HG03442 (cell line): ENCODE measurements at regions not wholly inside any gene's neighbourhood (a gene's known extent, or its start where the extent isn't known, plus 50 kb on each side); places are given as distances from the start of the nearest gene placed in this dataset.

Source experiments
- ATAC-seq: cut with Tn5 transposase; IDR thresholded peaks from one replicate; pipeline ENCODE4 v1.9.1; 2021; ENCODE audit warnings: mild to moderate bottlenecking, moderate library complexity; ENCODE audit not compliant: unreplicated experiment

DNA sequence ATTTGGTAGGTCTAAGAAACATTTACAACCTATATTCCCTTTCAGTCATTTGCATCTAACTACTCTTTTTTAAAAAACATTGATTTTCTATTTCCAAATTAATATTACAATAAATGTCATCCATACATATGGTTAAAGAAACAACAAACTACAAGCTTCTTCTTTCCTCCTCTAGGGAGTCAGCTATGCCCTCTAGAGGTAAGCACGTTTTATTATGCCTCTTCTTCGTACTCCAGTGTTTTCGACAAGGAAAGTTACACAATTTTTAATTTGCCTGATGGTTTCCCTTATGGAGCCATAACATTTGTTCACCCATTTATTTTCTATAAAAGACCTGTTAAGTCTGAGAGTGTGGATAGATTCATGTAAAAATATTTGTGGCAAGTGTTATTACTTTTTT lies 183.4 kb upstream of the CDH7 start:
- no peak for ATAC-seq

DNA sequence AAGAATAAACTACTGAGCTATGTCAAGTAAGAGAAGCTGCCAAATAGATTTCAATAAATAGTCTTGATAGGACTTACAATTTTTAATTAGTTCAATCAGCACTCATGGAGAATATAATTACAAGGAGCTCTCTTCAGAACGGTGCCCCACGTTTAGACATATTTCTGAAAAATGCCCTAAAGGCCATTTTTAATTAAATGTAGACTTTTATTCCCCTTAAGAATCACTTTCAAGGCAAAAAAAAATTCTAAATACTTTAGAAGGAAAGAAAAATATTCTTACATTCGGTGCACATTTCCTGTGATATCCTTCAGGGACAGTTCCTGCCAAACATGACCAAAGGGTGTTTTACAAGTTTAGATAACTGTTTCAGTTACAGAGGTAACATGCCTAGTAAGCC lies 202.5 kb upstream of the CDH7 start:
- no peak for ATAC-seq

DNA sequence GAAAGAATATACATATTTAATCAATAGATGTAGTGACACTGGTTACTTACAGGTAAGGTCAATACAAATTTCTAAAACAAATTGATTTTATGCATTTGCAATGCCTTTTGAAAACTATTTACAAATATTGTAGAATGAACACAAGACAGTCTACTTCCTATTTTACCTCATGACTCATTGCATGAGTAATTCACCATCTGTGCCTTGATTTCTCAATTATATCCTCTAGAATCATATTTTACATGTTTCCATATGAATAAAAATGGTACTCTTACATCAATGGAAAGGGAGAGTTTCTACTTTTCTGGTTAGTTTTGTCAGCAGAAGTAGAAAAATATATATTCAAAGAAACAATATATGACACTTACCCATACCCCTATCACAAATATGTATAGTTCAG lies 203.8 kb upstream of the CDH7 start:
- ATAC-seq = no peak

DNA sequence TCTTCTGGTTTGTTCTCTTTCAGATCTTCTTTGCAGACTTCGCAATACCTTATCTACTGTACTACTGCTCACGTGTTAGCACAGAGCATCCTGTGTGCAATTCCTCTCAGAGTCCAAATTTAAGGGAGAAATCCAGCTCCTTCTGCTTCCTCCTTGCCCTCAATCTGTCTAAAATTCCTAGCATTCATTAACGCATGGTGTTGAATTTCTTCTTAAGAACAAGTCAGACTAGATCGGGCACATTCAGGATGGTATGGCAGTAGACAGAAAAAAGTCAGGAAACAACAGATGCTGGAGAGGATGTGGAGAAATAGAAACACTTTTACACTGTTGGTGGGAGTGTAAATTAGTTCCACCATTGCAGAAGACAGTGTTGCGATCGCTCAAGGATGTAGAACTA lies 206.1 kb upstream of the CDH7 start:
- ATAC-seq = no peak

DNA sequence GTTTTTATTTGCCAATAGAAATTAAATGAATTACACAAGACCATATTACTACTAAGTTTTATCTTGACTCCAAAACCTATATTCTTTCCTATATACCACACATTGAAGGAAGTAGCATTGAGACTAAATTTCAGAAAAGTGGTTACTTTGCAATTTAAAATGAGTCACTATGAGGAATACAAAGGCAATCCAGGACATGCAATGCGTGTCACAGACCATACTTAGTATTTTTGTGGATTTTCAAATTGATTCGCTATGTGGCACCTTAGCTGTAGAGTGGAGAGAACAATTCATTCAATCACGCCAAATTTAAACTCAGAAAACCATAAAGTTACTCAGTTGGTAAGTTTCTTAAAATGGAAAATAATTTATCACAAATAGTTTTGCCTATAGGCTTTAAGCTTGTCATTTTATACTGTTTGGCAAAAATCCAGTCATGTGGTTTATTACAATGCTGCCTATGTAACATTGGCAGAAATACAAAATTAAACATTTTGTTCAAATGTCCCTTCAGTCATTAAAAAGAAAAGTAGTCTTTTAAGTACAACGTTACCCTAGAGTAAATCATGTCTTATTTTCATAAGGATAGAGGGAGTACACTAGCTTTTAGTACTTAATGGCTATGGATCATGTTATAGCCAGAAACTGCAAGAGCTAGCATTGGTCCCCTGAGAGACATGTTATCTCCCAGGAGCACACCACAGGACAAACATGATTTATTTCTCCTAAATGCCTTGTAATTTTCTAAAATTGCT lies 222.8 kb upstream of the CDH7 start:
- no peak for ATAC-seq

DNA sequence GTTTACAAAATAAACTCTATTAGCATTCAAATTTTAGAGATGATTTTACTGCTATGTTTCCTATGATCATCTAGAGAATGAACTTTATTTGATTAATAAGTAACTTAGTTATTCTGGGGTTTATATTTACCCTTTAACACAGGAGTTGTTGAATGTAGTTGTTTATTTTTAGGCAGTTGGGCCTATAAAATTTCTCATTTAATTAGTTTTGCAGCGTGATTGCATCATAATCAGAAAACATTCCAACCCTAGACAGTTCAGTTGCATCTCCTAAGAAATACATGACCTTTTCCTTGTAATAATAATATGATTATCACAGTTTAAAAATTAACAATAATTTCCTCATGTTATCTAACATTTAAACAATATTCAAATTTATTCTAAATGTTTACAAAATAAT lies 224.7 kb upstream of the CDH7 start:
- no peak for ATAC-seq

DNA sequence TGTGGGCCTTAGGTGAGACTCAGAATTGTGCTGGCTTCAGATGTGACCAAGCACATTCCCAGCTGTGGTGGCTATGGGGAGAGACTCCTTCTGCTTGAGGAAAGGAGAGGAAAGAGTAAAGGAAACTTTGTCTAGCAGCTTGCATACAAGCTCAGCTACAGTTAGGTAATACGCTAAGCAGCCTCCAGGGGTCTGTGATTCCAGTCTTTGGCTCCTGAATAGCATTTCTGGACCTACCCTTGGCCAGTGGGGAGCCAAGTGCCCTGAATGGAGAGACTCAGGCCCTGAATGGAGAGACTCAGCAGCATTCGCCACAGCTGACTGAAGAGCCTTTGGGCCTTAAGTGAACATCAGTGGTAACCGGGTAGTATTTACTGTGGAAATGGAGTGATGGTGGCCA lies 227.4 kb upstream of the CDH7 start:
- ATAC-seq = no peak

DNA sequence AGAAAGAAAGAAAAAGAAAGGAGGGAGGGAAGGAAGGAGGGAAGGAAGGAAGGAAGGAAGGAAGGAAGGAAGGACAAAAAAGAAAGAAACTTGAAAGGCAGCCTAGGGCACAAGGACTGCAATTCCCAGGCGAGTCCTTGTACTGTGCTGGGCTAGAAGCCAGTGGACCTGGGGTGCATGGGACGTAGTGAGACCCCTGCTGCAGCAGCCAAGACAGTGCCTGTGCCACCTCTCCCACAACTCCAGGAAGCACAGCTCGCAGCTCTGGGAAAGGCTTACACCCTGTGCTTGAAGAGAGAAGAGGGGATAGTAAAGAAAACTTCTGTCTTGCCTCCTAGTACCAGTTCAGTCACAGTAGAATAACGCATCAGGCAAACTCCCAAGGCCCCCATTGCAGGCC lies 227.9 kb upstream of the CDH7 start:
- no peak for ATAC-seq

DNA sequence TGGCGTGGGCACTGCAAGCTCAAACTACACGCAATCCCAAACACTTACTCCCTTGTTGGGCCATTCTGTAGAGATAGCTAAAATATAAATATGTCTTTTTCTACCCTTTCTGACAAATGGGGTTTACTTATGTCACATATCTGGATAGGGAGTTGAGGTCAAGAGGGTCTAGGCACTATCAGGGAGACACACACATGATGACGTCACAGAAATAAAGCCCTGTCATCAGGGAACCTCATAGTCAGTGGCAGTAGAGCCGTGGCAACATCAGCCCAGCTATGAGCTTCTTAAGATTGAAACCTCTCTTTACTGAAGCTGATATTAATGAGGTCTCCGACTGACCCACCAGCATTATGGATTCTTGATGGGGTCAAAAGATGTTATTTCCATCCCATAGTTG lies 234.6 kb upstream of the CDH7 start:
- no peak for ATAC-seq

DNA sequence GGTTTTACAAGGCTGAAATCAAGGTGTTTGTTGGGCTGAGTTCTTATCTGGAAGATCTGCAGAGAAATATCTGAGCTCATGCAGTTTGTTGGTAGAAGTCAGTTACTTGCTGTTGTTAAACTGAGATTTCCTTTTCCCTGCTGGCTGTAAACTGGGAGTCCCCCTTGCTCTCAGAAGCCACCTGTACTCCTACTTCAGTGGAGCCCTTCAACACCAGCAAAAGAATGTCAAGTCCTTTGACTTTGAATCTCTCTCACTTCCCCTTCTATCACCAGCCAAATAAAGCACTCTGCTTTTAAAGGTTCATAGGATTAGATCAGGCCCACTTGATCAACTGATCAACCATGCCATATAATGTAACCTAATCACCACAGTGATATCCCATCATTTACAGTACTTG lies 252.2 kb upstream of the CDH7 start:
- no peak for ATAC-seq

DNA sequence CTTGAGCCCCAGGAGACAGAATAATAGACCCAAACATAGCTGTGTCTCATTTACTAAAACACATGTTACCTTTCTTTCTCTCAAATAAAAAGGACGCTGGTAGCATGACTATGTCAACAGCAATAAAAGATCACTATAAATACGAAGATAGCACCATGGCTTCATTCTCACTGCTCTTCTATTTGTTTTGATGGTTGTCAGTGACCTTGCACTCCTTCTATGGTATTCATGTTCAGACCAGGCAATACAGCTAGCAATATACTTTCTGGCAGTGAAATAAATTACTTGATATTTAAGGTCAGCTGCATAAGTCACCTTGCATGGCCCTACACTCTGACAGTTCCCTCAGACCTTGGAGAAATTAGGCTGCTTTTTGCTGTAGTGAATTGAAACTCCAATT lies 263.2 kb upstream of the CDH7 start:
- no peak for ATAC-seq

DNA sequence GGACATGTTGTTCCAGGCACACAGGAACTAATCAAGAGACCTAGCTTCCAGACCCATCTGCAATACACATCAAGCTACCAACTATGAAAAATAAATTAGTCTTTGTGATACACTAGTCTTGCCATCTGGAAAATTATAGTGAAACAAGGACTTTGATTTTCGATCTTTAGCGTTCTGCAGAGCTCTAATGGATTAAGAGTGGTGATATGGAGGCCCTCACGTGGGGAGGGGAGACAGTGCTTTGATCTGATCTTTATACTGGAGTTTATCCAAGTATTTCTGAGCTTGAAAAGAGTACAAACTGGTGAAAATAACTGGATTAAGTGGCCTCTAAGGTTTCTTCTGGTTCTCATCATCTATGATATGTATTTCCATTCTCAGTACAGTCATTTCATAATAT lies 273.4 kb upstream of the CDH7 start:
- no peak for ATAC-seq

DNA sequence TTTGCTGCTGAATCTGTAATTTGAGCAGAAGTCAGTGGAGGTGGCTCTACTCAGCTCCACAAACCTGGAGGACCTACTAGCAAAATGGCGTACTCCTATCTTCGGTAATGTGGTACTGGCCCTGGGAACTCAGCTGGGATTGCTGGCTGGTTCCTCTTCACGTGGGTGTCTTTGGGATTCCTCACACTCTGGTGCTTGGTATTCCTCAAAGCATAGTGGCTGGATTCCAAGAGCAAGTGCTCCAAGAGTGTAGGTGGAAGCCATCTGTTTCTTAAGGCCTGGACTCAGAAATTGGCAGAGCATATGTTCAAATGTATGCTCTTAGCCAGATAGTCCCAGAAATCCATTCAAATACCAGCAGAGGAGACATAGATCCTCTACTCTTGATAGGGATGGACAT lies 281.9 kb upstream of the CDH7 start:
- ATAC-seq = no peak

DNA sequence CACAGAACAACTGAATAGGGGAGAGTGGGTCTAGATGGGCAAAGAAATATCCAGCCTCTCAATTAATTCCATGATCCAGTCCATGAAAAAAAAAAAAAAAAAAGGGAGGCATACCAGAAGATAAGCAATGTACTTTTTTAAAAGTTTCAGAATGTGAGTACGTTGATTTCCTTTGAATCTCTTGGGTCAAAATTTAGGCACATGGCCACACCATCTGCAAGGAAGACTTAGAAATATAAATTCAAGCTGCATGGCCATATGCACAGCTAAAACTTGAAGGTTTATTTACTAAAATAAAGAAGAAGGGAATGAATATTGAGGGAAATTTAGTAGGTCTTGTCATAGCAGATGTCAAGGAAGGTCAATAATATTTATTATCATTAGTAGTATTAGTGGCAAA lies 286.5 kb upstream of the CDH7 start:
- no peak for ATAC-seq

DNA sequence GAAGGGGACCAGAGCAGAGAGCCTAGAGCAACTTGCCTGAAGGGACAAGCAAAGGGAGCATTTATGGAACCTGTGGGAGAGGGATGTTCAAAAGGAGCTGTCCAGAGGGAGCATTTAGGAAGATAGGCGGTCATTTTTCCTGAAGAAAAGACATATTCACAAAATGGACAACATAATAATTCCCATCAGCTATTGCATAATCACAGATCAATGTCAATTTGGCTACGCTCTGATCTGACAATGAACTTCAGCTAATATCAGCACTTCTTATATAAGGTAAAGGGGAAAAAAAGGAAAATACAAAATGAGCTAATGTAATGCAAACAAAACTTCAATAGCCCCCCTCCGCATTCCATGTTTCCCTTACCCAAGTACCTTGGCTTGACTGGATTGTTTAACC lies 291.1 kb upstream of the CDH7 start:
- no peak for ATAC-seq

DNA sequence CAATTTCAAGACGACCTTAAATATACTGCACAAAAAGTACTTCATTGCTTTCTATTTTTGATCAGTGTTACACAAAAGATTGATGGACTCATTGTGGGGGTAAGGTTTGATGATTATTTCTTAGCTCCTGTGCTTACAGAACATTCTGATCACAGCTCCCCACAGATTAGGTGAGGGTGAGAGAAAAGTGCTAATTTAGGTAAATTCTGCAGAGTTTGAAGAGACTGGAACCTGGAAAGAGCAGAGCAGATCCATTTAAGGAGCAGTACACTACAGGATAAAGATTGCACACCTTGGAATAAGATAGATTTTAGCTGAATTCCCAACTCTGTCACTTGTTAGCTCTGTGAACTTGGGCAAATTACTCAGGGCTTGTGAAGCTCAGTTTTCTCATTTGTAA lies 291.9 kb upstream of the CDH7 start:
- no peak for ATAC-seq

DNA sequence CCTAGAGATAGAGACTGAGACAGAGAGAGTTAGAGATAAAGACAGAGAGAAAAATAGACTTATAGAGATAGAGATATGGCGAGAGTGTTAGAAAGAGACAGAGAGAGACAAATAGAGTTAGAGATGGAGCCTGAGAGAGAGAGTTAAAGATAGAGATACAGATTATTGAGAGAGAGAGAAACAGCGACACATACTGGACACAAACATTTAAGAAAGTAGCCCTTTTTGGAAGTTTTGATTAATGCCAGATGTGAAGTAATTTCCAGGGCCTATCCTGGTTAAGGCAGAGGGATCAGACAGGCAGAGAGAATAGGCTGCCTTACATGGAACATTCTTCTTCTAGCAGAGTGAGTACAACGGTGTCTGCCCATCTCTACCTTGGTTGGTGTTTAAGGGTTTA lies 311.6 kb upstream of the CDH7 start:
- no peak for ATAC-seq

DNA sequence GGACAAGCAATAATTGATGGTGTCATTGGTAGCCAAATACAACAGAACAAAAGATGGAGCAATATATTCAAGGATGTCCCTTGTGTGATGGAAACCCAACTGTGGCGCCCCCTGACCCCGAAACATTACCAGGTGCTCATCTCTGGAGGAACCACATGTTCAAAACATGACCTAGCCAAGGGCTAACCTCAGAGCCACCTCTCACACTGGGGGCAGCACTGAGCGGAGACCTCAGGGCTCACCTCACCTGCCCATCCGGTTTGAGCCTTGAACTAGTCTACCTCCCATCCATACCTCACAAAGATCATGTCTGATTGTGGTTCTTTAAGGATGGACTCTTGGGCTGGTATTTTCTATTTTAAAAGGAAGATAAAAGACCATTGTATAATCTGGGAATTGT lies 314.4 kb upstream of the CDH7 start:
- no peak for ATAC-seq

DNA sequence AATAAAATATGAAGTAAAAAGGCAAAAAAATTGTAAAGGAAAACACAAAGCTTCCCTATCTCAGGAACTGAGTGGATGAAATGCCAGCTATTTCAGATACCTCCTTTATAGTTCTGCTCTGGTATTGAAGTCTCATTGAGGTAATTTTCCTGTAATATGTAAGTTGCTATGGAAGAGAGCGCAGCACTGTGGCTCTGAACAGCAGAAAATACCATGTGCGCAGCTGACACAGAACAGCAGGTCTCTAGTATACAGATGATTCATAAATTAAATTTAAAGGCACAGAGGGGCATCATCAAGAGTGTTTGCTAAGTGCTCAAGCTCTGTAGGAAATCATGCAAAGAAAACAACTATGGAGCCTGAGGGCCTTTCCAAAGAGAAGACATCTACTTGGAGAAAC lies 315.3 kb upstream of the CDH7 start:
- ATAC-seq = no peak

DNA sequence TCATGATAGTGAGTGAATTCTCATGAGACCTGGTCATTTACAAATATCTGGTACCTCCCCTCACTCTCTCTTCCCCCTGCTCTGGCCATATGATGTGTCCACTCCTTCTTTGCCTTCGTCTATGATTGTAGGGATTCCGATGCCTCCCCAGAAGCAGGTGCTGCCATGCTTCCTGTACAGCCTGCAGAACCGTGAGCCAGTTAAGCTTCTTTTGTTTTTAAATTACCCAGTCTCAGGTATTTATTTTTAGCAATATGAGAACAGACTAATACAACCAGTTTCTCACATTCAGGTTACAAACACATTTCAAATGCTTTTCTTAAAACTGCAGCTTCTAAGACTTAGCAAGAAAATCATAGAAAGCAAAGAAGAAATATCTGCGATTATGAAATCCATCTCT lies 321.2 kb upstream of the CDH7 start:
- no peak for ATAC-seq

DNA sequence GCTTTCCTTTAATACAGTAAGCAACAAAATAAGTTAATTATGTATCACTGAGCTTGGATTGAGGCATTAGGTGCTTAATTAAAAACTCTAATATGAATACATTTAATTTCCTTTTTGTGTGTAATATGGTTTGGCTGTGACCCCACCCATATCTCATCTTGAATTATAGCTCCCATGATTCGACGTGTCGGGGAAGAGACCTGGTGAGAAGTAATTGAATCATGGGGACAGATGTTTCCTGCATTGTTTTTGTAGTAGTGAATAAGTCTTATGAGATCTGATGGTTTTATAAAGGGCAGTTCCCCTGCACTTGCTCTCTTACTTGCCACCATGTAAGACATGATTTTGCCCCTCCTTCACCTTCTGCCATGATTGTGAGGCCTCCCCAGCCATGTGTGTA lies 325.4 kb upstream of the CDH7 start:
- ATAC-seq = no peak

DNA sequence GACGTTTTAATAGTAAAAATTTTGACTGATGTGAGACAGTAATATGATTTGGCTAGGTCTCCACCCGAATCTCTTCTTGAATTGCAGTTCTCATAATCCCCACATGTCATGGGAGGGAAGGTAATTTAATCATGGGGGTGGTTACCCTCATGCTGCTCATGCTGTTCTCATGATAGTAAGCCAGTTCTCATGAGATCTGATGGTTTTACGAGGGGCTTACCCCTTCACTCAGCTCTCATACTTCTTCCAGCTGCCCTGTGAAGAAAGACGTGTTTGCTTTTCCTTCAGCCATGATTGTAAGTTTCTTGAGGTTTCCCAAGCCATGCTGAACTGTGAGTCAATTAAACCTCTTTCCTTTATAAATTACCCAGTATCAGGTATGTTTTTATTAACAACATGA lies 327.0 kb upstream of the CDH7 start:
- ATAC-seq = no peak

DNA sequence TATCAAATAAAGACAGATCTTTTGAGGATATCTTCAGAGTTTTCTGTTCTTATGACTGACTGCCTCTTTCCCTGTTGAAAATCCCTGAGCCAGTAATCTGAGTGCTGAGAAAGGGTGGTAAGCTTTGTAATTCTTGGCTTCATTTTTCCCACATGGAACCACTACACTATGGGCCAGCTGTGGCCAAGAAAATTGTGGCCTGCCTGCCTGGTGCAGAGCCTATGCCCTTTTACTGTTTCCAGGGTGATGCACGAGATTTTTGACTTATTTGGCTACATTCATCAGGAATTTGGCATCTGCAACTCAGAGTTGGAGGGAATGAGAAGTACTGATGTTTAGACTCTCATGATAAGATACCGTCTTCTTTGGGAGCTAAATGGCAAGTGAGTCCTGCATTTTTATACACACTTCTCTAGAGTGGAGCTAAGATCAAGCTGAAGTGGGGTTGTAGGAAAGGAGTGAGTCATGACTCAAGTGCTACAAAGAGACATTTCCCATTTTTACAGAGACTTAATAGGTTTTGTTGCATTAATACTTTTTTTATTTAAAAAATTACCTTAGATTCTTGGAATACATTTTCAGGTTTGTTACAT lies 328.2 kb upstream of the CDH7 start:
- no peak for ATAC-seq
